K562 (cell line): ENCODE measurements at regions not wholly inside any gene's neighbourhood (a gene's known extent, or its start where the extent isn't known, plus 50 kb on each side); places are given as distances from the start of the nearest gene placed in this dataset.

Experiments used
- BCOR ChIP-seq: fragments of 450-650 bp; IDR thresholded peaks from 2 replicates; pipeline ENCODE4 v1.6.1; 2016
- ETS1 ChIP-seq: conservative IDR thresholded peaks from 2 replicates; pipeline ENCODE4 v1.6.1; 2011; ENCODE audit warnings: low read depth, mild to moderate bottlenecking, low read length; ENCODE audit not compliant: control insufficient read depth
- HNRNPL ChIP-seq: fragments of 200-400 bp; formaldehyde crosslinking; IDR thresholded peaks from 2 replicates; pipeline ENCODE4 v1.6.1; 2017; ENCODE audit warnings: low read depth, mild to moderate bottlenecking, low read length
- NFXL1 ChIP-seq: fragments of 450-650 bp; formaldehyde crosslinking; IDR thresholded peaks from 2 replicates; pipeline ENCODE4 v1.4.0; 2021; ENCODE audit warnings: mild to moderate bottlenecking
- PCBP1 ChIP-seq: fragments of 200-400 bp; formaldehyde crosslinking; IDR thresholded peaks from 2 replicates; pipeline ENCODE4 v1.6.1; 2018; ENCODE audit warnings: mild to moderate bottlenecking, low read depth, low read length; ENCODE audit not compliant: poor library complexity, severe bottlenecking
- PHB ChIP-seq: fragments of 250-450 bp; sonication (Bioruptor Pico); IDR thresholded peaks from 2 replicates; pipeline ENCODE4 v1.5.0; 2021
- POLR3A ChIP-seq: IDR thresholded peaks from 2 replicates; pipeline ENCODE4 v1.6.1; 2011; ENCODE audit warnings: borderline replicate concordance, mild to moderate bottlenecking, moderate library complexity; ENCODE audit not compliant: insufficient read length, insufficient read depth; ENCODE audit errors: extremely low read depth
- POU5F1 ChIP-seq: fragments of 150-350 bp; IDR thresholded peaks from 2 replicates; pipeline ENCODE4 v1.6.1; 2014; ENCODE audit warnings: borderline replicate concordance, low read length, low read depth, mild to moderate bottlenecking; ENCODE audit not compliant: partially characterized antibody
- REST ChIP-seq, 2 experiments: fragments of 450-650 bp; formaldehyde crosslinking in 1 of 2; IDR thresholded peaks; 2 replicates each; pipeline versions ENCODE4 v1.4.0 to v1.6.1; 2014 to 2020; ENCODE audit warnings: mild to moderate bottlenecking in 2 of 2, borderline replicate concordance in 1 of 2, low read depth in 1 of 2
- SIN3A ChIP-seq, 2 experiments: fragments of 150-350 bp in 1 of 2; IDR thresholded peaks; 2 replicates each; pipeline ENCODE4 v1.6.1; 2011 to 2016; ENCODE audit warnings: borderline replicate concordance in 2 of 2, low read depth in 2 of 2, low read length in 2 of 2, mild to moderate bottlenecking in 2 of 2, moderate library complexity in 2 of 2; ENCODE audit not compliant: control insufficient read depth in 1 of 2
- SMAD2 ChIP-seq: fragments of 150-350 bp; IDR thresholded peaks from 2 replicates; pipeline ENCODE4 v1.6.1; 2014; ENCODE audit warnings: low read depth, mild to moderate bottlenecking, low read length
- SMARCA5 ChIP-seq: fragments of 450-650 bp; IDR thresholded peaks from 2 replicates; pipeline ENCODE4 v1.6.1; 2016
- ZNF212 ChIP-seq: fragments of 450-650 bp; formaldehyde crosslinking; IDR thresholded peaks from 2 replicates; pipeline ENCODE4 v1.4.0; 2020; ENCODE audit warnings: mild to moderate bottlenecking

GRCh38 chr11:95706974-95707387 lies 82.6 kb downstream of the FAM76B start (continued):
- TF ChIP-seq REST (IDR thresholded peaks at IDR 0.05; ENCODE audit: borderline replicate concordance) (peak; percentile 10; the same call in 1 of the 2 replicates), REST (CRISPR knock-in tag; IDR thresholded peaks at IDR 0.05; ENCODE audit: low read depth) (no peak), POLR3A (no peak), HNRNPL (no peak), ZNF212 (CRISPR knock-in tag) (no peak), SMAD2 (no peak), PHB (CRISPR knock-in tag) (no peak), PCBP1 (no peak), SMARCA5 (no peak), SIN3A (IDR thresholded peaks at IDR 0.05; ENCODE audit: borderline replicate concordance in 2 of 2, control insufficient read depth in 1 of 2, low read depth in 2 of 2, low read length in 2 of 2) (no peak), NFXL1 (no peak), ETS1 (no peak), BCOR (peak; percentile 18; the same call in 1 of the 2 replicates), POU5F1 (no peak)
